HG03196 (cell line): ENCODE measurements at regions not wholly inside any gene's neighbourhood (a gene's known extent, or its start where the extent isn't known, plus 50 kb on each side); places are given as distances from the start of the nearest gene placed in this dataset.
"Not testable (repeated sequence)": the region's sequence is repeated elsewhere in the genome, so short reads cannot be mapped to it uniquely, and the experiment has no call there.

ENCODE experiments used
- ATAC-seq: cut with Tn5 transposase; IDR thresholded peaks from one replicate; pipeline ENCODE4 v1.9.1; 2021; ENCODE audit not compliant: unreplicated experiment

GRCh38 chr4:19119904-19120560 is 1098.5 kb upstream of the LCORL start:
- ATAC-seq, result no peak

GRCh38 chr4:19117022-19117421 is 1095.5 kb upstream of the LCORL start:
- ATAC-seq, result no peak

DNA sequence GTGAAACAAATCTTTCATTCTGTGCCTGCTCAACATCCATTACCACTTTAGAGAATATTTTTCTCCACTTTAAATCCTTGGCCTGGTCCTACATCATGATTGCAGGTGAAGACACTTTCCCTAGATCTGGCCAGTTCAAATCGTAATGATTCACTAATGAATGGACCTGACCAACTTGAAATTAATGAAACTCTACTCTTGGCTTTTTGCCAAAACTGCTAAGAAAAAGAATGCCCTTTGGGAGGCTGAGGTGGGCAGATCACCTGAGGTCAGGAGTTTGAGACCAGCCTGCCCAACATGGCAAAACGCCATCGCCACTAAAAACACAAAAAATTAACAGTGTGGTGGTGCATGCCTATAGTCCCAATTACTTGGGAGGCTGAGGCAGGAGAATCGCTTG is 1082.6 kb upstream of the LCORL start:
- no peak for ATAC-seq

- ATAC-seq, result no peak
These were observed 1074.0 kb upstream of the LCORL start for GRCh38 chr4:19095491-19096046.

- no peak for ATAC-seq
These were observed 1072.4 kb upstream of the LCORL start for GRCh38 chr4:19093951-19094350.

GRCh38 chr4:19092797-19093196 is 1071.2 kb upstream of the LCORL start:
- no peak for ATAC-seq

DNA sequence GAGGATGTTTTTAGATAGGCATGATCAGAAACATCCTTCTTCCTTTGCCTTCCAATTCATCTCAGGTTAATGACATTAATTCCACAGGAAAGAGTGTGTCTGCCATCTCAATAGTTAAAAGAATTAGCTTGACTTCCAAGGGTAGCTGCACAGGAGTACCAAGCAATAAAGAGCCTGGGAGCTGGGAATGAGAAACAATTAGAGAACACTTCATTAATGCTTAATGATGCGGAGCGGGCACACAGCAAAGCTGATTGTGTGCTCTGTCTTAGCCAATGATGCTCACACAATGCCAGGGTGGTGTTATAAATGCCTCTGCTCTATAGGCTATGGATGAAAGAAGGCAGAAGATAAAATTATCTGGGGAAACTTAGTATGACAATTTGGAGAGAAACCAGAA is 1052.5 kb upstream of the LCORL start:
- ATAC-seq, result no peak

DNA sequence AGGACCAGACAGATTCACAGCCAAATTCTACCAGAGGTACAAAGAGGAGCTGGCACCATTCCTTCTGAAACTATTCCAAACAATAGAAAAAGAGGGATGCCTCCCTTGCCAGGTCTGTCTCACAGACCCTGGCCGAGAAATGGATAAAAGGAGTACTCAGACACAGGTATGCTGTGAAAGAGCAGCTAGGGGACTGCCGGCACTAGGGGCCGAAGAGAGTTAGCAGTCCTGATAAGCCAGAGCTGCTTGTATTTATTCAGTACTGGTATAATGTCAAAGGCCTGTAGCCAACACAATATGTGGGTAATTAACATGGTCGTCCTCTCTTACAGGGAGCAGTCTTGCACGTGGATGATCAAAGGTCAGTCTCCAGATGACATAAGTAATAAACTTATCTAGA is 1042.1 kb upstream of the LCORL start:
- ATAC-seq, result no peak

- ATAC-seq, result no peak
These were observed 1033.4 kb upstream of the LCORL start for GRCh38 chr4:19054916-19055315.

GRCh38 chr4:19051831-19052230 is 1030.3 kb upstream of the LCORL start:
- no peak for ATAC-seq

DNA sequence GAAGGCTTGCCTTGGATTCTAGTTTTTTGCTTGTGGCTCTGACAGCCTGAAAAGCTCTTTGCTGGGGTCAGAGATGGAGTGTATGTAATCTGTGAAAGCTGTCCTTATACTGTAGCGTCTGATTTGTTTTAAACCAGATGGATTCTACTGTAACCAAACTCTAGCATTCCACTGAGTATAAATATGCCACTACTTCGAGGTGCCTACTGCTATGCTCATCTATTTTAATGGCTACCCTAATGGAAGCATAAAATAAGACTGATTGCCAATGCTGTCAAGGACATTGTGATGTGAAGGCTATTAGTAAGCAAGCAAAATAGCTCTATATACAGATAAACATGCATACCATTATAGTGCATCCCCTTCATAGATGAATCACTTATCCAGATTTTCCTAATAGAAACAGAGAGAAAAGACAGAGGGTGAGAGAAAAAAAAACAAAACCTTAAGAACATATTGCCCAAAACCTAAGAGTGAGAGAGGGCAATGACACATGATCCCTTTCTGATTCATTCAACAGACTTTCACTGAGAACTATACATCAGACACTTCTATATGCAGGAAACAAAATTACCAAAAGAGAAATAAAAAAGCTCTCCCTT is 1025.8 kb upstream of the LCORL start:
- ATAC-seq, result no peak

GRCh38 chr4:19039816-19040215 is 1018.3 kb upstream of the LCORL start:
- no peak for ATAC-seq

- ATAC-seq, result no peak
These were observed 1016.7 kb upstream of the LCORL start for GRCh38 chr4:19038231-19038630.

DNA sequence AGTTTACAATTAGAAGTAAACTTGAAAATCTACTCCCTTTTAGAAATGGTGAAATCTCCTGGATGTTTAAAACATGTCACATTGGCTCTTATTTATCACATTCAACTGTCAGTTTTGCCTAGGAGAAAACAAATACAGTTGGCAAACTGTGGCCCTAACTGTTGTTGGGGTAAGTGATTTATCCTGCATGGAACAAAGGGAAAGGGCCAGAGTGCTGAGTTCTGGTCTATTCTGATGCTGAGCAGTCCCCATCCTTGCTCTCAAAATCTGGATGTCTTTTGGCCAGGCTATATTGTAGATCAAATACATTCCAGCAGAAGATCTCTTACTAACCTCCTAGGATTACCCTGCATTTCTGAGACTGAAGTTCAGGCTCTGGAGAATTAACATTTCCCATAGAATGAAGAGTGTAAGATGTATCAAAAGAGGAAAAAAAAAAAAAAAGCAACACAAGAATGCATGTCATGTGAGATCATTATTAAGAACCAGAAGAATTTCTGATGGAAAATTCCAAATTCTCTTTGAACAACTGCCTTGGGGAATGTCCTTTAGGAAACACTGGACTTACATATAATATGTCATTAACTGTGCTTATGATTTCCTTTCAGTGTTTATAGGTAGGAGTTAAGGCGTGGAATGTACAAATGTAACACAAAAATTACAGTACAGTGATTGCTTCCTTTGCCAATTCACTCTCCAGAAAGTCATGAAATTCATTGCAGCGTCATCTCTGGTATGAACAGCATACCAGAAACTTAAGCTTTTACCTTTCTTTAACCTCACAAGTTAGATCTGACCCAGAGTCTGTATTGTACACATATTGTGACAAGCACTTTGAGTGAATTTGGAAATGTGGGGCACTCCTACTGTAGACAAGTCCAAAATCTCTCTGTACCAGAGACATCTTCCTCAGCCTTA is 1012.5 kb upstream of the LCORL start:
- ATAC-seq, result no peak

DNA sequence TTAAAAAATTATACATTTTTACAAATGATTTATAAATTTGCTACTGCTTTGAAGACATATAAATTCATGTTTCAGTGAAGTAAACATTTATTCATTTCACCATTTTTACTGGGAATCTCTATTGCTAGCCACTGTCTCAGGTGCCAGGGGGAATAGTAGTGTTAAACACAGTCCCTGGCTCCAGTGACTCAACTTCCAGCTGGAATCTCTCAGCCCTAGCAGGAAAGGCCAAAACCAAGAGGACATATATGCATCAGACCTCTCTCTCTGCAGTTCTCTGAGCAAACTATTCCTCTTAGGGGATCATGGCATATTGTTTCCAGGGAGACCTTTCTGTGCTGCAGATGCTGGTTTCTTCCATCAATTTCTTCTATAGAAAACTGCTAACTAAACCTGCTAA is 1009.0 kb upstream of the LCORL start:
- ATAC-seq, result no peak

GRCh38 chr4:19030048-19030447 is 1008.5 kb upstream of the LCORL start:
- no peak for ATAC-seq

- ATAC-seq, result no peak
These were observed 1004.7 kb upstream of the LCORL start for GRCh38 chr4:19026281-19026680.

- no peak for ATAC-seq
These were observed 1003.5 kb upstream of the LCORL start for GRCh38 chr4:19025031-19025430.

DNA sequence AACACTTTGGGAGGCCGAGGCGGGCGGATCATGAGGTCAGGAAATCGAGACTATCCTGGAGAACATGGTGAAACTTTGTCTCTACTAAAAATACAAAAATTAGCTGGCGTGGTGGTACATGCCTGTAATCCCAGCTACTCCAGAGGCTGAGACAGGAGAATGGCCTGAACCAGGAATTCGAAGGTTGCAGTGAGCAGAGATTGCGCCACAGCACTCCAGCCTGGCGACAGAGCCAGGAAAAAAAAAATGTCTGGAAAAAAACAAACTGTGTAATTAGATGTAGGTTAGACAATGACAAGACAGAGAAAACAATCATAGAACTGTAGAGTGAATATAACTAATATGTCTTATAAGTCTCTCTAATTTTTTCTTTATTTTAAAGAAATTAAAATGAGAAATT is 1002.5 kb upstream of the LCORL start:
- no peak for ATAC-seq

DNA sequence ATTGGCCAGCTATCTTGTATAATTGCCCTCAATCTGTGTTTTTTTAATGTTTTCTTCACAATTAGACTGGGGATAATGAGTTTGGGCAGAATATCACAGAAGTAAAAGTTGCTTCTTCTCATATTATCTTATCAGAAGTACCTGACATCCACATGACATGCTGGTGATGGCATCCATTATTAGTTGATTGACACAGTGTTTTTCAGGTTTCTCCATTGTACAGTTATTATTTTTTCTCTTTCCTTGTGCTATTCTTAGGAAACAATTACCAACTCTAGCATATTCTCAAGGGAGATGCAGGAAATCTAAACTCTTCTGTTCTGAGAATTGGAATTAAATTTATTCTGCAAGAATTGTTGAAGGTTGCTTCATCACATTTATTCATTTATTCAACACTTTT is 1000.1 kb upstream of the LCORL start:
- no peak for ATAC-seq

GRCh38 chr4:19016550-19016949 is 995.0 kb upstream of the LCORL start:
- ATAC-seq, result not testable (repeated sequence)

- ATAC-seq, result no peak
These were observed 993.0 kb upstream of the LCORL start for GRCh38 chr4:19014594-19014993.
